Activated CD4-positive, alpha-beta T cell treated with anti-CD3 and anti-CD28 coated beads, Interleukin-2, amount 50 U/mL, for 24 hours (primary cell): ENCODE measurements at regions not wholly inside any gene's neighbourhood (a gene's known extent, or its start where the extent isn't known, plus 50 kb on each side); places are given as distances from the start of the nearest gene placed in this dataset.
"Not testable (repeated sequence)": the region's sequence is repeated elsewhere in the genome, so short reads cannot be mapped to it uniquely, and the experiment has no call there.

ENCODE experiments used
- DNase-seq, 2 donors: peaks; one replicate each; pipeline ENCODE4 v3.0.0-alpha.2; 2020; ENCODE audit warnings: low read depth in 1 of 2, low spot score in 1 of 2

DNA sequence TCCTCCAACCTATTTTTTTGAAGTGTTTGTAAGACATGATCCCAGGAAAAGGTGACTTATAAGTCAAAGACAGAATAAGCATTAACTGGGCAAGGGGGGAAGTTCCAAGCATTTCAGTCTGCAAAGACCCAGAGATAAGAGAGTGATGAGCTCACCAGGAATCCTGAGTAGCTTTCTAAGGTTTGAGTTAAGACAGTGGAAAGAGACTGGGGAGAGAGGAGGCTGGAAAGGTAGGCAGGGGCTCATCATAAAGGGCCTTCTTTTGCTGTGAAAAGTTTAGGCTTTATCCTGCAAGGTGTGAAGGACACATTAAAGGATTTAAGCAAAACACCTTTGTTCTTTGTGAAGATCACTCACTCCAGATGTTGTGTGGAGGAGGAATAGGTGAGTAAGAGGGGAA lies 438.8 kb downstream of the CHL1 start:
- DNase-seq: no peak

GRCh38 chr3:643376-643775 lies 446.8 kb downstream of the CHL1 start:
- no peak for DNase-seq

GRCh38 chr3:655824-656223 lies 437.0 kb upstream of the CNTN6 start:
- no peak for DNase-seq

DNA sequence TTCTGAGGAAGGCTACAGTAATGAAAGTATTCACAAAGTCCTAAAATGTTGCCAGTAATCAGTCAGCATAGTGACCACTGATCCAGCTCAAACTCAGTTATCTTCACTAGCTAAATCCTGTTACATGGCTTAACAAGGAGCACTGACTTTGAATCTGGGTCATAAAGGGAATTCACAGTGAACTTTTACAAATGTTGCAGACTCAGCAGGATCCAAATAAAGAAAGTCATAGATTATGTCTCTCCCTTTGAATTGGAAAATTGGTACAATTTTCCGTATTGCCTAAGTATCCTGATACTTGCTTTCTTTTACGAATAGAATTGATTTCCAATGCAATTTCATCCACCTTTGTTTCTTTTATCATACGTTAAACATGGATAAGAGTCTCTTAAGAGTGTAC lies 431.5 kb upstream of the CNTN6 start:
- DNase-seq: no peak

DNA sequence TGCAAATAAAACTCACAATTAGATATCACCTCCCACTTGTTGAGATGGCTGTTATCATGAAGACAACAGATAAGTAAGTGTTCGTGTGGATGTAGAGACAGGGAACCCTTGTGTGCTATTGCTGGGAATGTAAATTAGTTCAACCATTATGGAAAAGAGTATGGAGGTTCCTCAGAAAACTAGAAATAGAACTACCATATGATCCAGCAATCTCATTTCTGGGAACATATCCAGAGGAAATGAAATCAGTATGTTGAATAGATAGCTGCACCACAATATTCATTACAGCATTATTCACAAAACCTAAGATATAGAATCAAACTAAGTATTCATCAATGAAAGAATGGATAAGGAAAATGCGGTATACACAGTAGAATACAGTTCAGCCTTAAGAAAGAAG lies 418.7 kb upstream of the CNTN6 start:
- DNase-seq: no peak

- no peak for DNase-seq
These were observed 417.0 kb upstream of the CNTN6 start for GRCh38 chr3:675846-676245.

DNA sequence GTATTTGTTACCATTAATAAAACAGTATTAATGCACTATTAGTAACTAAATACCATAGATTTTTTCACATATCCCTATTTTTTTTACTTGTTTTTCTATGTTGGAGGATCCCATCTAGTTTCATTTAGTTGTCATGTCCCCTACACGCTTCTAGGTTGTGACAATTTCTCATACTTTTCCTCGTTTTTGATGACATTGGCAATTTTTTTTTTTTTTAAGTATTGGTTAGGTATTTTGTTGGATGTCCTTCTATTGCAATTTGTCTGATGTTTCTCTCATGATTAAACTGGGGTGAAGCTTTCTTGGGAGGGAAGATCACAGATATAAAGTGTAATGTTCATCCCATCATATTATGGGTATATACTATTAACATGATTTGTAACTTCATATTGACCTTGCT lies 409.1 kb upstream of the CNTN6 start:
- no peak for DNase-seq

DNA sequence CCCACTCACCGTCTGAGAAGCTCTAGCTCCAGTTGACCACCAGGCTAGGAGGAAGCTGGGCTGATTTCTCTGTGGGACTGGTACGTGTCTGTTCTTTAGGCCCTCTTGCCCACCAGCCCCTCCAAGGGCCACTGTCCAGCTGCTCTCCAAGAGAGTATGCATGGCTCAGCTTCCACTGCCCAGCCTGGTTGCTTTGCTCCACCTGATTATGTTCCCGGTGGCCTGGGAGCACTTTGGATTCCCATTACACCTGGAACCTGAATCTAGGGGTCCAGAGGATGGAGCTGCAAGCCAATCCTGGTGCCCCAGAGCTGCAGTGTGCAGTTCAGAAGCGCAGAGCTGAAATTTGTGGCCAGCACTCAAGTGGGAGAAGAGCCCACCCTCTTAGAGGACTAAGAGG lies 402.1 kb upstream of the CNTN6 start:
- DNase-seq: no peak

GRCh38 chr3:700514-700913 lies 392.3 kb upstream of the CNTN6 start:
- DNase-seq: no peak

GRCh38 chr3:707041-707440 lies 385.8 kb upstream of the CNTN6 start:
- DNase-seq: no peak

DNA sequence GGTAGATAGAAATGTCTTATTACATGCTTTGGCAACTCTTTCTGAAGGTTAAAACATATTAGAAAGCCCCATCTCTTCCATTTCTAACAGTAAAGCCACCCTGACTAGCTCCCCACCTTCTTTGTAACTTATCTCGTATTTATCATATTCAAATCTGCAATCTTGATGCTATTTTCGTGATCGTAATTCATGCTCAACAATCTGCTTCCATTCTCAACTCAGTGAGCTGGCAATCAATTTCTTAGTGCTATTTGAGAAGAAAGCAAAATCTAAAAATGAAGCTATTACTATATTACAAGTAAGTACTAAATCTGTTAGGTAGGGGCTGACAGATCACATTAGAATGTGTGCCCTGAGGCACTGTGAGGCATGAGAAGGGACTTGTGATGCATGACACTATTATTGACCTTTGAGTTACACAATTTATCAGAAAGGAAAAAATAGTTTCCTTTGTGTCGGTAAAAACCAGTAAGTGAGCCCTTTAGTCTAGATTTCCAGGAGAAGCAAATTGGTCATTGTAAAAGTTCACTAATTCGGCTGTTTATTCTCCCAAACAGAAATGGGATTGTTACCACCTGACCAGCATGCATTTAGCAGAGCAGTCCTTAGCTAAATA lies 379.7 kb upstream of the CNTN6 start:
- no peak for DNase-seq

- no peak for DNase-seq
These were observed 378.7 kb upstream of the CNTN6 start for GRCh38 chr3:713947-714620.

- DNase-seq: no peak
These were observed 371.7 kb upstream of the CNTN6 start for GRCh38 chr3:721086-721485.

GRCh38 chr3:732326-732928 lies 360.4 kb upstream of the CNTN6 start:
- no peak for DNase-seq

- no peak for DNase-seq
These were observed 359.5 kb upstream of the CNTN6 start for GRCh38 chr3:733313-733712.

GRCh38 chr3:757711-758110 lies 335.1 kb upstream of the CNTN6 start:
- DNase-seq: no peak

DNA sequence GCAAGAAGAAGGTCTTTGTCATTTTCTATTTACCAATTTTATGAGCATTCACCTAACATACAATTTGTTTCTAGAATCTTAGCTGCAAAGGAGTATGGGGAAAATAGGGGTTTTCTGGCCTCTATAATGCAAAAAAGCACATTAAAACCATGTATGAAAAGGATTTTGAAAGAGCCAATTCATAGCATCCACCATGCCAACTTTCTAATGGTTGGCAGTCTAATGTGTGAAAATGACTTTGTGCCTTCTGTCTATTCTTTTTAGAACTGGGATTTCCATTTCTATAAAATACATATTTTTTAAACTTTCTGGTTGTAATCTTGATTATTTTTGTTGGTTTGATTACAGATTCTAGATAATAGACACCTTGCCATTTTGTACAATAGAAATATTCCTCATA lies 333.7 kb upstream of the CNTN6 start:
- DNase-seq: no peak

DNA sequence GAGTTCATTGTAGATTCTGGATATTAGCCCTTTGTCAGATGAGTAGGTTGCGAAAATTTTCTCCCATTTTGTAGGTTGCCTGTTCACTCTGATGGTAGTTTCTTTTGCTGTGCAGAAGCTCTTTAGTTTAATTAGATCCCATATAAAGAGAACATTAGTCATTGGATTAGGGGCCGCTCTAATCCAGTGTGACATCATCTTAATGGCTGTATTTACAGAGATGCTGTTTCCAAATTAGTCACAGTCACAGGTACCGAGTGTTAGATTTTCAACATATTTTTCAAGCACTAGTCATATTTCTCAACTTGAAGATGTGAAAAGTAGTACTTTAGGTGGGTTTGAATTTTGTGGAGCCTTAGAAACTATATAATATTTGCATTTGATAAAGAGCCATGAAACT lies 319.4 kb upstream of the CNTN6 start:
- DNase-seq: not testable (repeated sequence)

DNA sequence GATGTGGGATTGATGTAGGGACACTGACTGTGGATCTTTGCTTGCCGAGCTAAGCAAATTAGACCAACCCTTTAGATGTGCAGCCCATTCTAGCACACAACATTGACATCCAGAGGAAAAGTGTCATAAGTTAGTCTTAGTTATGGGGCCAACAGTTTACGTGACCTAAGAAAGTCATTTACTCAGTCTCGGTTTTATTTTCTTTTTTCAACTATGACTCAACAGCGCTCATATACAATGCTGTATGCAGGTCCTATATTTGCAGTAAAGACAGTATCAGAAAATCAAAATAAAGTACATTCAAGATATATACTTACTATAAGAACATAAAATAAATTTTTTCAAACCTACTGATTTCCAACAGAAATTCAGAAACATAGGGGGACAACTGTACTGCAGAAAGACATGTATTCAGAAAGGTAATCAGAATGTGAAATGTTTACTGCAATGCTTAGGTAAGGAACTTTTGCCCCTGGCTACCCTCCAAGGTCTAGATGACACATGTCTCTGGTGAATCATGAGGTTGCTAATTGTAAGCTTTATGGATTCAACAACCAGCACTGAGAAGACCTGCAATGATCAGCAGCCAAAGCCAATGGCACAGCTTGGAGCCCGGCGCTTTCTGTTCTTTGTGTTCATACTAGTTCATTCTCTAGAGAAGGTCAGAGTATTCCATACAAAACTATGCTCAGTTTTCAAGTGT lies 317.5 kb upstream of the CNTN6 start:
- no peak for DNase-seq

- DNase-seq: no peak
These were observed 312.3 kb upstream of the CNTN6 start for GRCh38 chr3:780505-780904.

GRCh38 chr3:791442-791841 lies 301.4 kb upstream of the CNTN6 start:
- no peak for DNase-seq

- no peak for DNase-seq
These were observed 300.2 kb upstream of the CNTN6 start for GRCh38 chr3:792630-793029.
